T1000 (cell line): ENCODE measurements at regions not wholly inside any gene's neighbourhood (a gene's known extent, or its start where the extent isn't known, plus 50 kb on each side); places are given as distances from the start of the nearest gene placed in this dataset.

Experiments used
- DNase-seq: peaks from one replicate; lab custom pipeline; 2025; ENCODE audit warnings: mixed read lengths; lab: John Stamatoyannopoulos, UW

DNA sequence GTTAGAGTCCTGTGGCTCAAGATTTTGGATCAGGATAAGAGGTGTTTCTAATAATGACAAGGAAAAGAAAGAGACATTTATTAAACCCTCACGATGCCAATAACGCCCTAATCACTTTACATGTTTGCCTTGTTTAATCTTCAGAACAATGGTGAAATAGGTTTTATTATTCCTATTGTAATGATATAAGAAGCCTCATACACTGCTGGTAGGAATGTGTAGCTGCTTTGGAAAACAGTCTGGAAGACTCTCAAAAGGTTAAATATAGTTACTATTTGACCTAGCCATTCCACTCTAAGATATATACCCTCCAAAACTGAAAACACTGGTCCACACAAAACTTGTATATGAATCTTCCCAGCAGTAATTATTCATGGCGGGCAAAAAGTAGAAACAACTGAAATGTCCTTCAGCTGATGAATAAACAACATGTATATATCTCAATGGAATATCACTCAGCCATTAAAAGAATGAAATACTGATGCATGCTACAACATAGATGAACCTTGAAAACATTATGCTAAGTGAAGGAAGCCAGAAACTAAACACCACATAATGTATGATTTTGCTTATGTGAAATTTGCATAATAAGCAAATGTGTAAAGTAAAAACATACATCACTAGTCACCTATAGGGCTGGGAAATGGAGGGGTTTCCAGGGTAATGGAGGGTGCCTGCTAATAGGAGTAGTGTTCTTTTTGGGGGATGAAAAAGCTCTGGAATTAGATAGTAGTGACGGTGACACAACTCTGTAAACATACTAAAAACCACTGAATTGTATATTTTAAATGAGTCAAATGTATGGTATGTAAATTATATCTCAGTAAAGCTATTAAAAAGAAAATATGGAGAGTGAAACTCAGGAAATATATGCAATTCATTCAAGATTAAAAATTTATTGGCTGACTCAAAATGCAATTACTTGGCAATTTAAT lies 76.9 kb upstream of the ANK3 start:
- no peak for DNase-seq

DNA sequence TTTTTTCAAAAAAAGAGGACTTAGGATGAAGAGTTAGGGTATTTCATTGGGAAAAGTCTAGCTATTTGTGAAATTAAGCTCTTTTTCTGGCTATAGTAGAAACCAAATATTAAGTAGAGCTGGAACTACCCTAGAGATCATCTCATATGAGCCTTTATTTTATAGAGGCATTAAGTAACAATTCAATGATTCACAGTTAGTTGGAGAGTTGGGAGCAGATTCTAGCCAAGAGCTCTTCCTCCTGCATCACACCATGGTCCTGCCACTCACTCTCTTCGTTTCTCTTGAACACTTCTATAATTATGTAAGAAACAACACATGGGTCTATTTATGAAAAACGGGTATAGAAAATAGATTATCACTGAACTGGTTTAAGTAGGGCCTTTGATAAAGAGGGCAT lies 76.1 kb upstream of the ANK3 start:
- no peak for DNase-seq

DNA sequence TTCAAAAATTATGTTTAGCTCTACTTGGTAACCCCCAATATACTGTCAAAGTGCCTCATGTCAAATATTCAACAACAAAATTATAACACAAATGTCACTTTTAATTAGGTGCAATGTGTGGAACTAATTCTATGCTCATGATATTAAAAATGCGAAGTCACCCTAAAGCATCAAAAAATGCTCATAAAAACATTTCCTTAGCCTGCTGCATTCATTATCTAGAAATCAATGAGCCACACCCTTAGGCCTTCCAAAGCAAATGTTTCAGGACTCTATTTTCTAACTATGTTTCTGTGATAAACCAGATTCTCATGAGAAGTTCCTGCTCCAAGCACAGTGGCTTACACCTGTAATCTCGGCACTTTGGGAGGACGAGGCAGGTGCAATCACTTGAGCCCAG lies 75.0 kb upstream of the ANK3 start:
- no peak for DNase-seq

DNA sequence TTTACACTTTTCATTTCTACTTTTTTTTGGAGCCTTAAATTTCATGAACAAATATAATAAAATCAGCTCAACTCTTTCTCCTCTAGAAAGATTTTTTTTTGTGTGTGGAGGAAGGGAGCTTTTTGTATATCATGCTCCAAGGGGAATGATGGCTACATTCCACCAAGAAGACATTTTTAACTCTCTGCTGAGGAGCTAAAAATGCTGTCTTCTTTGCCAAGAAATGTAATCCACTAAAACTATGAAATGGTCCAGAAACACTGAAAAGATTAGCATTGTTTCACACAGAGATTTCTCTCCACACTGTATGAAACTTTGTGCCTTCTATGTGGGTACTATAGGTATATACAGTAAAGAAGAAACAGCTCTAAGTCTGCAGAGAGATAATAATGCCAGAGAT lies 74.1 kb upstream of the ANK3 start:
- DNase-seq, result no peak

DNA sequence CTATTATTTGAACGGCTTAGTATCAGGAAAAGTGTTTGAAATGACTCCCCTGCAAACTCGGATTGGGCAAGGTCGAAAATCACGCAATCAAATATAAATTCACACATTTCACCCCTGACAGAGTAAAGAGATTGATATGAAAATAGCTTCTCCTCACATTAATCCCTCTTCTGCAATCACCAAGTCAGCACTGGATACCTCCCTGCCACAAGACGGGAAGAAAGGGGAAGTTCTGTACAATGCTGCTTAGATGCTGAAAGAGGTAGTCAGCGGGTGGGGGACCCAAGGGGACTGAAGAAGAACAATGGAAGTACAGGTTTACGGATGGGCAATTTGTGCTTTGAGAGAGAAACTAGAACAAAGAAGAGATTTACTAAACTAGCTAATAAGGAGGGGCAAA lies 72.0 kb upstream of the ANK3 start:
- no peak for DNase-seq

DNA sequence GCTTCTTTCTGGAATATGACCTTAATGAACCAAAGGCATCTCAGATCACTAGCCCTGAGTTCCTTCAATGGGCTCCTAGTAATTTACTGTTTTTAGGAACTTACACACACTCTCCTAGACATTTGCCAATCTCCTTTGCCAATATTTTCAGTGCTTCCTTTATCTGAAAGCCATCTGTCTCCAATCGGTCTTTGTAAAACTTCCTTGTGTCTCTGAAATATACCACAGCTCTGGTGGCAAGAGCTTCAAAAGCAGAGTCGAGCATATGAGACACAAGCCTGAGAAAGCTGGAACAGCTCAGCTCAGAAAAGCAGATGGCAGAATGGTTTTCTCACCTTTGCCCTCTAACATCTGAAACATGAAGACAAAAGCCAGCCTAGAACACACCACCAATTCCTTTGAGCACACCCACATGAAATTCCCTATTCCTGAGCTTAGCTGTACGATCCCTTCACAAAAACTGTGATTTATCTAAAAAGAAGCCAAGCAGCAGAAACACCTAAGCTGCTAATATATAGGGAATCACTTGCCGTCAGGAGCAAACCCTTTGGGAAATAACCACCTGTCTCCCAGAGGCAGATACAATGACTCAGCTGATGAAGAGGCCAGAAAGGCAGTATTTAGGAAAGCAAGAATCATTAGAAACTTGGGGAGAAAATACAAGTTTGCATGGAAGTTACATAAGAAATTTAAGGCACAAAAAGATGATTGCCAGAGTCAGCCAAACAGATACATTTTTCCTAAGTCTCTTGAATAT lies 70.2 kb upstream of the ANK3 start:
- DNase-seq, result no peak

DNA sequence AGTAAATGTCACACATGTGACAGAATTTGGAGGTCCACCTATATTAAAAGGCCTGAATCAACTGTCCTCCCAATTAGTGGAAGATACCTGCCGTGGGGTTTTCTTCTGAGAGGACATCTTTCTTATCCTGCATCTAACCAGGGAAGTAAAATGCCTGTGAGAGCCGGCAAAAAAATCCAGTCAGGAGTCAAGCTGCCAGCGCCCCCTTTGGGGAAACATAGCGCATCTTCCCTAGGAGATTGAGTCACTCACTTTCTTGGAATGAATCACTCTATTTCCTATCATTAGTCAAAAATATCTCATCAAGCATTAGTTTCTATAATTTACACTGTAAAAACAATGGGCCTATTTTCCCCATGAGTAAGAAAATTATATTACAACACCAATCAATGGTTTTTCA lies 66.4 kb upstream of the ANK3 start:
- DNase-seq, result peak; percentile 27

DNA sequence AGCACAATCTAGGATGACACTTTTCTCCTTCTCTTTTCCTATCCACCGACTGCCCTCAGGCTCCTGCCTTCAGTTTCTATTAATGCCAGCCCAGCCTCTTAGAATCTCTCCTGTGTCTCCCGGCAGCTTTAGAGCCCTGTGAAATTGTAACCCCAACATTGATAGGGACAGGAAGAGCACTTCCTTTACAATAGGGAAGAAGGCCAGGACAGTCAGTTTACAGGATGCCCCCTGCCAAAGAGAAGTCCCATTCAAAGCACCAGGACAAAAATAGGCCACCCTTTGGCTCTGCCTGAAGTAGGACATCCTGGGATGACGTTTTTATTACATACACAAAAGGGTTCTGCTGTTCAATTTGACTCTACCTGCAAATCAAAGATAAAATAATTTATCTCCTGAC lies 64.7 kb upstream of the ANK3 start:
- no peak for DNase-seq

DNA sequence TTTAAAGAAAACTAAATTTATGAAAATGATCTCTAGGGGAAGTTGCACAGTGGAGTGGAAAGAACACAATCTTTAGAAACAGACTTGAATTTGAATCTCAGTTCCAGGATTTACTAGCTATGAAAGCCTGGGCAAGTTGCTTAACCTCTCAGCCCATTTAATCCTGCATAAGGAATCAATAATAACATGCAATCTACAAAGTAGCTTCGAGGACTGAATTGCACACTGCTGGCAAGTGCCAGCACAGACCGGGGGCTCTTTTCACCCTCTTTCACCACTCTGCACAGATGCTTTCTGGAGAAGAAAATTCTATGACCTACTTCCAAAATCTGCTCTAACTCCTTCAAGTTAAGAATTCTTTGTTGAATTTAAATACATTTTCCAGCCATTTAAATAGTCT lies 63.4 kb upstream of the ANK3 start:
- DNase-seq, result no peak

DNA sequence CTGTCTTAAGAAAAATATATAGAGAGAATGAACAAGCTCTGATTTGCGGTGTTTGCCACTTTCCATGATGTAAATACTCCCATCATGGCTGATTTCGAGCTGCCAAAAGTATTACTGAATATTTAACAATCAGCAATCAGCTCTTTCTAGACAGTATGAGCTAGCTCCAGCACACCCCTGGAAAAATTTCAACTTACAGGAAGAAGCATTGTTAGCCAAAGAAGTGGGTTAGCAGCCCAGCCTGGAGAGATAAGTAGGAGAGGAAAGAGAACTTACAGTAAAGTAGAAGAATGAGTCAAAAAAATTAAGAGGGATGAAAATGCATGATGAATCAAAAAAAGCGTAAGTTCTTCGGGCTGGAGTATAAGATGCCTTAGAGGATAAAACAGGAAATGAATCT lies 60.6 kb upstream of the ANK3 start:
- DNase-seq, result no peak

DNA sequence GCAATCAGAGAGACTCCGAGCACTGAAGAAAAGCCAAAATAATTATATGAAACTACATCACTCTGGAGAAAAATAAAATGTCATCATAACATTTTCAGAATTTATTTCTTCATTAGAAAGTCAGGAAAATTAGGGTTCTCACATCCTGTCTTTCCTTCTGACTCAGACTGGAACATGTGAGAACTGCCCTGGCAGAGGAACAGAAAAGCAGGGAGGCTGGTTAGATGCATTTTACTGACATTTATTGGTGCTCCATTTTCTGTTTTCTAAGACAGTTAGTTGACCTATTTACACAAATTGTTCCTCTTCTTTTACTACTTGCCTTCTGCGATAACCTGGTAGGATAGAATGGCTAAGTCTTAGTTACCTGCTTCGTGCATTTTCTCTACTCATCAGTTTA lies 58.6 kb upstream of the ANK3 start:
- no peak for DNase-seq

DNA sequence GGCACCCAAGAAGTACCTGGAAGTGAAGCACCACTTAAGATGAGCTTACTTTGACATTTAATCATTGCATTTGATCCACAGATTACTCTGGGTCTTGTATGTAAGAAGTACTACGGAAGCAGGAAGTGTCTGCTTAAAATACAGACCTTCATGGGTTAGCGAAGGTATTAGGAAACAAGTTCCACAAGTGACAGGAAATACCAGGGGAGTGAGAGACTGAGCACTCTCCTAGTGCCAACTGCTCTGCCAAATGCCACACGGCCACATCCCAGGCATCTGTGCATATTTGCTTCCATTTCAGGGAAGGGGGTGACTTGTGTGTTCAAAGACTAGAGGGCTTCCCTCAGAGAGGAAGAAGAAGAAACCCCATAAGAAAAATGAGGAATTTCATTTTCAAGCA lies 57.2 kb upstream of the ANK3 start:
- no peak for DNase-seq

DNA sequence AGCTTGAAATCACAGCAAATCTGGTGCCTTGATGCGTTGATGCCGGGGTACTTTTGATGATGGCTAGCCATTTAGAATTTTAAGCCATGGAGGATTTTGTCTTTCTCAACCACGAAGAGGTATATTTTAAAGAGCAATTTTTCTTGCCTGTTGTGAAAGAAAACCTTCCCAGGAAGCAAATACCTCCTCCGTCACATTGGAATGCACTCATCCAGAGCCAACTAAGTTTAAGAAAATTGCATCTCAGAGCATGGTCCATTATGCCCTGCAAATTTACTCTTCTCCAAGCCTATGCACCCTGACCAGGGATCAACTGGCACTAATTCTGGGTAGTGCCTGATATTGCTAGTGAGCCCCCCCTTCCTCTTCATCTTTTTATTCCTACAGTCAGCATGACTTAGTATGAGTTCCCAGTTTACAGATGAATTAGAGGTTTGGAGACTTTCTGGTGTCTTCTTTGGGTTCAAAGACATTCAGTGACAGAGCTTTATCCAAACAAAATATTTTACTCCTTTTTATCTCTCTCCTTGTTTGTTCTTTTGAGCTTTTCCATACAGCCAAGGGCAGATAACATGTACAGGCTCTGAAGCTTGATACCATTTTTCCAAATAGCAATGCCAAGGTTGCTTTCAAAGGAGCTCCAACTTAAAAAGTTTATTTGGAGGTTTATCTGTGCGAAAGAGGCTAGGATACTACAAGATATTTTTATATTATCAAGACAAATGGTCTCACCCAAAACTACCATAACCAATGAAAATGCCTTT lies 56.6 kb upstream of the ANK3 start:
- no peak for DNase-seq

DNA sequence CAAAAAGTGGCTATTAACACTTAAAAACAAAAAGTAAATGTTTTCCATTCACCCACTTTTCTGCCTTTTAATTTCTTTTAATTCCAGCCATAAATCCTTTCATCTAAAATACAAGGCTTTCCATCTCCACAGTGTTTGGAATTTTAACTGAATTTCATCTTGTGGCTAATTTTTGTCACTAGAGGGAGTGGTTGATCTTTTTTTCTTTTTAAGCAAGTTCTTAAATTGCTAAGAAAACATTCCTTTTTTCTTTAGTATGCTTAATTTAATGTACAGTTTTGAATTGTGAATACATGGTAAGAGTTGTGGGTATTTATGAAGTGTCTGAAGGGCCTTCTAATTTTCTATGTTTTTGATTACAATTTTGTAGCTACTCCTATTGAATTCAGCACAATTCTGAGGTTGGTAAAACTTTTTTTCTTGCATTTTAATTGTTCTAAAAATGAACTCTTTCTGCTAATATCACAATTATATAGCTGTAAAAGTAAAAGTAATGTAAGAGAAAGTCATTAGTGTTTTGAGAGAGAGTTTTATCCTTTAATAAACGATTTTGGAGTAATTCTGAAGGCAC lies 54.9 kb upstream of the ANK3 start:
- no peak for DNase-seq

DNA sequence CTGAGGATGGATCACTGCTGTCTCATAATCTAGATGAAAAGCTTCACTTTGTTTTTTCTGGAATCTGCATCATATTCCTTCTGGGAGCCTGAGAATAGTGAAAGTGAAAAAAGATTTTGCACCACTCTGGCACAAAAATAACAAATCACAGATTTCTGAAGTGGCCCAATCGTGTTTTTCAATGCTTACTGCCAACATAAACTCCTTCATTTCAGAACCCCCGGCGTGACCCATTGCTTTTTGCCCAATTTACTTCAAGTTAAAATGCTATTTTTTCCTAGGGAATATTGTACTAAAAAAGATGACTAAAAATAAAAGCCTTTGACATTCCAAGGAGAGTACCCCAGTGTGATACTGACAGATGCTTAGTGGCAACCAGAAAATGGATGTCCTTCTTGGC lies 53.7 kb upstream of the ANK3 start:
- no peak for DNase-seq

DNA sequence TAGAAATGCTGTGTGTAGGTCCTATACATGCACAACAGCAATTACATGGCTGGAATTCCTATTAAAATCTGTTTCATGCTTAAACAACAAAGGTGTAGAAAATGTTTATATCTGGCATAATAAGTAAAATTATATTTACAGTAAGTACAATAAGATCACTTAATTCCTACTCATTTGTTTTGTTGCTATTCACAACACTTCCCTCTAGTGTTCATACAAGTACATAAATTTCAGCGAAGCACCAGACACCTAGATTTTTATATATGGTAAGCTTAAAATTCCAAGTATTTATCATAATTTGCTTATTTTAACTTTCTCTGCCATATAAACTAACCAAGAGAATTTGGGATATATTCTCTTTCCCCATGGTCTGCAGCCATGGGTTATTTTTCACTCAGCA lies 51.8 kb upstream of the ANK3 start:
- DNase-seq, result no peak

DNA sequence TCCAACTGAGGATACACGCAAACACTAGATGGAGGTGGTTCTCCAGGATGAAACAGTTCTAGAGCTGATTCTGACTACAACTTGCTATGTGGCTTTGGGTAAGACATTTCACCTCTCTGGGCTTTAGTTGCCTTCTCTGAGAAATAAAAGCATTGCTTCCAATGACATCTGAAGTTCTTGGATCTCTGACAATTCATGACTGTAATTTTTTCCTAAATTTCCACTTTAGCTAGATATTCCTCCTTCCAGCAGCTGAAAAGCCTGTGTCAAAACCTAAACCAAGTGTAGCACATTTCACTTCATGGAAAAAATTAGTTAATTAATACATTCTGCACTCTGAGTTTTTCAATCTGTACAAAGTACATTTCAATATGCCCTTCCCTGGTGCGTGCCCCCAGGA lies 50.0 kb upstream of the ANK3 start:
- DNase-seq, result no peak
